ENCODE measurements at regions not wholly inside any gene's neighbourhood (a gene's known extent, or its start where the extent isn't known, plus 50 kb on each side); places are given as distances from the start of the nearest gene placed in this dataset.

DNA sequence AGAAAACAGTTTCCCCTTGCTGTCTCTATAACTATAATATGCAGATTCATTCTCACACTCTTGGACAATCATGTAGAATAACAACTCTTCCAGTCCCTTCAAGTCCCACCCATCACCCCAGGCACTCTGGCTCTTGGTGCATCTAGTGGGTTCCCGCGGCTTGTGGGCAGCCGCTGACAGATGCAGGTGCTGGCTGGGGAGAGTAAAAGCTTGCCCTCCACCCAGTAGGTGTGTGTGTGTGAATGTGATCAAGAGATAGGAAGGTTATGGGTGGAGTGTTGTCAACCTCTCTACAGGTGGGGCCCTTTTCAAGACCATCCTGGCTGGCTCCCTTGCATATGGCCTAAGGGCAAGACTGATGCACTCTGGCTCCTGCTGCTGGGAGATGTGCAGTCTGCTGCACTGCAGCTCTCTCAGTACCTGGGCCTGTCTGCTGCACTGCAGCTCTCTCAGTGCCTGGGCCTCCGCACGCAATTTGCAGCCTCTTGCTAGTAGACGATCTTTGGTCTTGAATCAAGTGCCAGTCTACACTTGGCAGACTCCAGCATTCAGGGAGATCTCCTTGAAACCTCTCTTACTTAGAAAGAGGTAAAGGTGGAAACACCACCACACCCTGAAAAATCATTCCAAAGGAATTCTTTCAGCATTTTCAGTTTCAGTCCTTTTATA is 189.7 kb upstream of the GDNF start:
- DNase-seq (ENCODE audit: low read depth in 3 of 3) = no peak

GRCh38 chr5:38023799-38024198 is 184.0 kb upstream of the GDNF start:
- DNase-seq (ENCODE audit: low read depth in 3 of 3) = no peak

GRCh38 chr5:38023371-38023770 is 183.5 kb upstream of the GDNF start:
- no peak for DNase-seq (ENCODE audit: low read depth in 3 of 3)

- DNase-seq (ENCODE audit: low read depth in 3 of 3) = no peak
Observed at GRCh38 chr5:38022631-38023030, 182.8 kb upstream of the GDNF start.

DNA sequence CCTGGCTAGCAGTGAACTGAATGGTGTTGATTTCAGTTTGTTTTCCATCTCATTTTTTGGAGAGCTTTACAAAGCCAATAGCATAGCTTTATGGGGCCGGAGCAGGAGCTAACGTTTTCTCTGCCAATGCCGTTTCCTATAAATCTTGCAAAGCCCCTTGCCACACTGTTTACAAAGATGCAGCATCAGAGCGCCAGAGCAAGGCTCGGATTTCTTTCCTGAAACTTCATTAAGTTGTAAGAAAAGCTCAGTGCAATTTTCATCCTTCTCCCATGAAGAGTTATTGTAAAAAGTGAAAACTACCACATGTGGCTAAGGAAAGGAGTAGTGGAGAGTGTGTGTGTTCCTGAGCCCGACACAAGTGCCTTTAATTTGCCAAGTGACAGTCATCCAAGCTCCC is 178.2 kb upstream of the GDNF start:
- no peak for DNase-seq (ENCODE audit: low read depth in 3 of 3)

DNA sequence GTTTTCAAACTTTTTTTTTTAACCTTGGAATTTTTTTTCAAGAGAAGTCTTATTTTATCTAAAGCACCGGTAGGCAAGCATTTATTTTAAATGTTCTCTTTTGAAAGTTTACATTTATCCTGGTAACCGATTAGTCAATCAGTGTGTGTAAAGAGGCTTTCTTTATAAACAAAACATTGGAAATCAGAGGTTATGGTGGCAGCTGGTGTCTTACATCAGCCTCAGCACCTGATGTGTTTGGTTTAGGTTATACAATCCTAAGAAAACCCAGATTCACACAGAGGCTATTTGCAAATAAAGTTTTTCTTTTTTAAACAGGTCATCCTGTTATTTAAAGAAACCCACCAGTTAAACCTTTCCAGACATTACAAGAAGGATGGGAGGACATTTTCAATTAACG is 173.3 kb upstream of the GDNF start:
- no peak for DNase-seq (ENCODE audit: low read depth in 3 of 3)

- no peak for DNase-seq (ENCODE audit: low read depth in 3 of 3)
Observed at GRCh38 chr5:38011668-38012188, 171.9 kb upstream of the GDNF start.

DNA sequence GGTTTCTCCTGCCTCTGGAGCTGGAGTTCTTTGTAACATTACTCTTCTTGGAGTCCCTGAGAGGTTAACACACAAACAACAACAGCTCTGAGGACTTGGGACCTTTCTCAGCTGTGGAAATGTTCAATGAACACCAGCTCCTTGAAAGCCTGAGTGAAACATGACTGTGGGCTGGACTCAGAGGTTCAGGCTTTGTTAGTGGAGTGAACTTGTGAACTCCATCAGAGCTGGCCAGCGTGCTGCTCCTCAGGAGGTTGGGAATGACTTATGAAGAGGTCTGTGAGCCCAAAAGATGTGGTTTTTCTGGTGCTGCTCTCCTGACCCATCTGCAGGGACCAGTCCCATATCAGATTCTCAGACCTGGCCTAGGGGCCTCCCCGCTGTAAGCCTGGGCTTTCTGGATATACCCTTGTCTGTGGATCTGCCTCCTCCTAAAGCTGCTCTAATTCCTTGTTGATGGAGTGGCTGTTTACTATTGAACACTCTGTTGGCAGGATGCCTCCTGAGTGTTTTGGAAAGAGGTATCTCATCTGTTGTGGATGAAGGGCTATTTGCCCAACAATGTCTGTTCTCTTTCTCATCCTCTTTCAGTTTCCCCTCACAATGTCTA is 170.0 kb upstream of the GDNF start:
- no peak for DNase-seq (ENCODE audit: low read depth in 3 of 3)

- DNase-seq (ENCODE audit: low read depth in 3 of 3) = no peak
Observed at GRCh38 chr5:38008198-38008597, 168.4 kb upstream of the GDNF start.

- DNase-seq (ENCODE audit: low read depth in 3 of 3) = no peak
Observed at GRCh38 chr5:37999593-37999992, 159.8 kb upstream of the GDNF start.

DNA sequence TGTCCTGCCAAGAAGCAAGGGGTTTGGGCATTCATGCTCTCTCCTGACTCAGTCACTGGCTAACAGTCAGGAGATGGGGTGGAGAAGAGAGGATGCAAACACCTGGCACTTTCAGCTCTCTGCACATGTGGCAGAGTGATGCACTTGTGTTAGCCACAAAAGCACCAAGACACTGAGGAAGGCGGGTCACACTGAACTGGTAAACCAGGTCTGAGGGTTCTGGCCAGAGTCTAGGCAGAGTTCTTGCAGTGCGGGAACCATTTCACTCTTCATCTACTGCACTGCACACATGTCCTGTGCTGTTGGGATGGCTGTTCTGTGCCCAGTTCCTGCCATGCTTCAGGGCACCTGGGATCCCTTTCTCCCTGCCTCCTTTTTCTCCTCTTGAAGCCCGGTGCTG is 157.1 kb upstream of the GDNF start:
- DNase-seq (ENCODE audit: low read depth in 3 of 3) = no peak

- no peak for DNase-seq (ENCODE audit: low read depth in 3 of 3)
Observed at GRCh38 chr5:37994729-37995128, 154.9 kb upstream of the GDNF start.

- no peak for DNase-seq (ENCODE audit: low read depth in 3 of 3)
Observed at GRCh38 chr5:37991301-37992299, 151.8 kb upstream of the GDNF start.

DNA sequence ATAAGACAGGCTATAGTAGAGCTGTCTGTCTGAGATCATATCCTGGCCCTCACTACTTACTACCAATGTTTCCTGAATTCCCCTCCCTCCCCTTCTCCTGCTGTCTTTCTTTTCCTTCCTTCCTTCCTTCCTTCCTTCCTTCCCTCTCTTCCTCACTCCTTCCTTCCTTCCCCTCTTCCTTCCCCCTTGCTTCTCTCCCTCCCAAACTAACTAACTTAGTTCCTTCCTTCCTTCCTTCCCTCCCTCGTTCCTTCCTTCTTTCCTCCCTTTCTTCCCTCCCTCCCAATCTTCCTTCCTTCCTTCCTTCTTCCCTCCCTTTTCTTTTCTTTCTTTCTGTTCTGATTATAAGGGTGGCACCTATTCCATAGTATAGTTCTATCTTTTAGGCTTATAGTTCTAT is 150.0 kb upstream of the GDNF start:
- no peak for DNase-seq (ENCODE audit: low read depth in 3 of 3)

GRCh38 chr5:37988454-37989046 is 148.7 kb upstream of the GDNF start:
- DNase-seq (ENCODE audit: low read depth in 3 of 3) = no peak

GRCh38 chr5:37984300-37984699 is 144.5 kb upstream of the GDNF start:
- DNase-seq (ENCODE audit: low read depth in 3 of 3) = no peak

DNA sequence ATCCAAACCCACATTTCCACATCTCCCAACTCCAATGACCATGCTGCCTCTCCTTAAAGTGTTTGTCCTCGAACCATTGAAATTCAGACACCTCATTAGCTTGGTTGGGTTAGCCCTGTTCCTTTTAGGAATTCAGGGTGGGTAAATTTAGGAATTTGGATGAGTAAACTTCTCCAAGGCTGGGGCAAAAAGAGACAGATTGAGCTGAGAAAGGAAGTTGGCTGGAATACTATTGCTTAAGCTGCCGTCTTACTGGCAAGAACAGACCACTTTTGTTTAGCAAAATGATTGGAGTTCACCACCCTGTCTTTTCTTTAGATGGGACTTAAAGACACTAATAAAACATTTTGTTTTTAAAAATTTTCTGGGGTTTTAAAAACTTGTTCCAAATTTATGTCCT is 143.6 kb upstream of the GDNF start:
- DNase-seq (ENCODE audit: low read depth in 3 of 3) = no peak

DNA sequence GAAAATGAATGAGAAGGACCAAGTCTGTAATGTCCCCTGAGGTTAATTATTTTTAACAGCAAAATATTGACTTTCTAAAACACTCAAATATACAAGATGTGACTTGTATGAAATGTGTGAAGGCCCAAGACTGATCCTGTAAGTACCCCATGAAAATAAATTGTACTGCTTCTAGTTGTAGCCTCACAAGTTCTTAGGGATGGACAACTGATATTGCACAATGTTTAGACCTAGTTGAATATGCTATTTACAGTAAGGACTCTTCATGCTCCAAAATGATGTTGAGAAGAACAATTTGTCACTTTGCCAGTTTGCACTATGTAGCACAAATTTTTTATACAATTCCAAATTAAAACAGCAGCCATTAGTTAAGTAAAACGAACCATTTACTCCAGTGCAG is 139.7 kb upstream of the GDNF start:
- no peak for DNase-seq (ENCODE audit: low read depth in 3 of 3)

DNA sequence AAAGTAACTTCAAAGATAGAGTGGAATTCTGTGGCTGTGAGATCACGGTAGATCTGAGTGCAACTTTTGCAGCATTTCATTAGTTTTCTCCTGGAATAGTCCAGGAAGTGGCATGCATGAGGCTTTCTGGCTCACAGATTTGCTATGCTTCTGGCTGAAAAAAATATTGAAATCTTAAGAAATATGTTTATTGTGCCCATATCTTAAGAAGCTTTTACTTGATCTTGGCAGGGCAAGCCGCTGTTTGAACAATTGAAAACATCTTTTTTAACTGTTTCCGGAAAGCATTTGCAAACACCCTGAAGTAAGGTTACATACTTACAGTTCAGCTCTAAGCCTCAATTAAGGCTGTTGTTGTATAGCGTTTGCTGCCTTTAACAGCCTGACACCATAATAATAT is 135.7 kb upstream of the GDNF start:
- no peak for DNase-seq (ENCODE audit: low read depth in 3 of 3)

- DNase-seq (ENCODE audit: low read depth in 3 of 3) = no peak
Observed at GRCh38 chr5:37971483-37972024, 131.7 kb upstream of the GDNF start.

- DNase-seq (ENCODE audit: low read depth in 3 of 3) = no peak
Observed at GRCh38 chr5:37966871-37967270, 127.0 kb upstream of the GDNF start.

GRCh38 chr5:37966291-37966690 is 126.5 kb upstream of the GDNF start:
- no peak for DNase-seq (ENCODE audit: low read depth in 3 of 3)

All from stimulated activated CD4-positive, alpha-beta T cell treated with anti-CD3 and anti-CD28 coated beads, TNF-alpha, amount 100 ng/mL, for 4 hours (primary cell).